Activated naive CD4-positive, alpha-beta T cell treated with anti-CD3 and anti-CD28 coated beads for 36 hours (primary cell): ENCODE measurements at regions not wholly inside any gene's neighbourhood (a gene's known extent, or its start where the extent isn't known, plus 50 kb on each side); places are given as distances from the start of the nearest gene placed in this dataset.

Experiments used
- CTCF ChIA-PET: fragments of 350-600 bp; sonication (Branson Sonifier 250); formaldehyde crosslinking; loops from one replicate; lab custom pipeline; 2021; ENCODE audit warnings: antibody characterized with exemption; lab: Charles Lee
- DNase-seq: peaks from one replicate; pipeline ENCODE4 v3.0.0-alpha.2; 2020
- H3K27ac Mint-ChIP-seq: one replicate; pipeline ENCODE4 v1.8.0; 2021; ENCODE audit warnings: mild to moderate bottlenecking, mixed read lengths
- H3K27me3 Mint-ChIP-seq: one replicate; pipeline ENCODE4 v1.8.0; 2021; ENCODE audit warnings: low read depth, mixed read lengths
- H3K36me3 Mint-ChIP-seq: one replicate; pipeline ENCODE4 v1.8.0; 2021; ENCODE audit warnings: low read depth, mixed read lengths
- H3K4me1 Mint-ChIP-seq: one replicate; pipeline ENCODE4 v1.8.0; 2021; ENCODE audit warnings: low read depth, mixed read lengths
- H3K4me3 Mint-ChIP-seq: one replicate; pipeline ENCODE4 v1.8.0; 2021; ENCODE audit warnings: mild to moderate bottlenecking, moderate library complexity, mixed read lengths
- H3K9me3 Mint-ChIP-seq: one replicate; pipeline ENCODE4 v1.8.0; 2021; ENCODE audit warnings: mixed read lengths
- intact Hi-C: fragments of 100-400 bp; cut with micrococcal nuclease; formaldehyde crosslinking; loops from one replicate; pipeline ENCODE4 v1.15.1; 2023

DNA sequence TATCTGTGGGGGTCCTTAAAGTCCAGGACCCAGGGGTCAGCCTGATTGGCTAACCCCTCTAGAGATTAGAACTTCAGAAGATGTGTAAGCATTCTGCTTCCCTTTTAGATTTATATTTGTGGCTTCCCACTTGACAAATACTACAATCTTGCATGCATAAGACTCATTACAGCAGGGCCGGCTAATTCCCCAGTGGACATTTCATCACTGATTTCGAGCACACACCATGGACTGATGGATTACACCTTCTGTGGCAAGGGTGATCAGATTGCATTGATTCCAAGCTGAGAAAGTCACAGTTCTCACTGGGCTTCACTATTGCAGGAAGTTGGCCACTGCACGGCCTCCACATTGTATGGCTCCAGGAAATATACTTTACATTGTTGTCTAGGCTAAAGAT is 65.8 kb upstream of the DAPK1 start:
- Mint-ChIP-seq H3K27me3 (peaks cover 3% of the 10 kb centered on the region), H3K9me3 (no peaks in the 10 kb centered on the region), H3K36me3 (no peaks in the 10 kb centered on the region), H3K4me3 (no peak overlapping the region), H3K27ac (no peak overlapping the region), H3K4me1 (no peaks in the 10 kb centered on the region)
- CTCF ChIA-PET: no interaction called here
- intact Hi-C loops: no loop called here
- no peak for DNase-seq

DNA sequence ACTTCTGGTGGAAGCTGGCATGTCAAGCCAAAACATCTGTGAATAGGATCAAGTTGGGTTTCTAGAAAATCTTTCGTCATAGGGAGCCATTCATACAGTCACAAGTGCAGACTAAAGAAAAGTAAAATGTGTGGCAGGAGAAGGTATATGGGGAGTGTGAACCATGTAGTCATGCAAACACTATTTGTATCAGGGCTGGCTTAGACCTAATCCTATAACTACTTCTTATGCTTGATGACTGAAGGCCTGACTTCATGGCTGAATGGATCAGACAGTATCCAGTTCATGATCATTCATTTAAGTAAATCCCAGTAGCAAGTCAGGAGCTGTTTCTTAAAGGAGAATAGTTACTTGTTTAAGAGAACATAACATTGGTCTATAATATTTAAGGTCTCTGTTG is 63.8 kb upstream of the DAPK1 start:
- H3K27ac Mint-ChIP-seq: no peak overlapping the region
- H3K4me3 Mint-ChIP-seq: no peak overlapping the region
- H3K9me3 Mint-ChIP-seq: no peaks in the 10 kb centered on the region
- H3K4me1 Mint-ChIP-seq: no peaks in the 10 kb centered on the region
- peaks cover 3% of the 10 kb centered on the region for H3K27me3 Mint-ChIP-seq
- H3K36me3 Mint-ChIP-seq: no peaks in the 10 kb centered on the region
- intact Hi-C loops: no loop called here
- no peak for DNase-seq
- CTCF ChIA-PET: no interaction called here

DNA sequence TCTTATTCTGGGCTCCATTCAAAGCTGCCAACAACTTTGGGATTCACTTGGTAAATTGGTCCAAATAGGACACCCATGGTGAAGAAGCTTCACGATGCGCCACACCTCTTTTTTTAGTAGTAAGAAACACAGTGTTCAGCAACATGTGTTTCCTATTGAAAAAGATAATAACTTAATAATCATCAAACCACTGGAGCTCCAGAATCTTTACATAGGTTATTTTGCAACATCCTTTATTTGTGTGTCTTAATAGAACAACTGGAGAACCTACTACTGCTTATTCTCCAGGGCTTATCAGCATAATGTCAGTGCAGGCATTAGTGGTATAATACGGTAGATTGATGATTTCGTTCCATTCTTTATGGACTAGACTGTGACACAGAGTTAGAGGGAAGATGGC is 63.3 kb upstream of the DAPK1 start:
- no peak for DNase-seq
- Mint-ChIP-seq H3K4me1 (no peaks in the 10 kb centered on the region), H3K9me3 (no peaks in the 10 kb centered on the region), H3K27me3 (peaks cover 3% of the 10 kb centered on the region), H3K27ac (no peak overlapping the region), H3K4me3 (no peak overlapping the region), H3K36me3 (no peaks in the 10 kb centered on the region)
- intact Hi-C loops: no loop called here
- CTCF ChIA-PET: no interaction called here

DNA sequence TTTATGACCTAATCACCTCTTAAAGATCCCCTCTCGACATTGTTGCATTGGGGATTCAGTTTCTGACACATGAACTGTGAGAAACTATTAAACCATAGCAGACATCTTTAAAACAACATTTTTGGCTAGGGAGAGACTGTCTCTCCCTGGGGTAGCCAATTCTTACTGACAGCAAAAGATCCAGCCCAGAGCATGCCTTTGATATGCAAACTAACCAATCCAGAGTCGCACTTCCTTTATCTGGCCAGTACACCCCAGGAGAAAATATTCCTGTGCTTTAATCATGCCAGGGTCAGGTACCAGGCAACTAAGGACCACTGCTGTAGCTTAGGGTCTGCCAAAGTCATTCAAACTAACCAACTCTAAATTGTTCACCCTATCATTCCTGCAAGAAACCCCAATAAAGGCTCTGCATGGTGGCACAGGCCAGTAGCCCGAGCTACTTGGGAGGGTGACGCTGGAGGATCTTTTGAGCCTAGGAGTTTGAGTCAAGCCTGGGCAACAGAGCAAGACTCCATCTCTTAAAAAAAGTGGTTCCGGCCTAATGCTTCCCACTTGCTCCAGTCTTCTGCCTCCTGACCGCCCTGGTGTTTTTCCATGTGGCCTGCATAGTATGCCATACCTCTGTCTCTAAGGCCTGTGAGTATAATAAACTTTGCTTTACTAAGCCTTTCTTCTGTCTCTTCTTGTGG is 62.3 kb upstream of the DAPK1 start:
- Mint-ChIP-seq H3K27me3 (peaks cover 3% of the 10 kb centered on the region), H3K9me3 (no peaks in the 10 kb centered on the region), H3K4me1 (no peaks in the 10 kb centered on the region), H3K27ac (no peak overlapping the region), H3K36me3 (no peaks in the 10 kb centered on the region), H3K4me3 (no peak overlapping the region)
- no peak for DNase-seq
- CTCF ChIA-PET: no interaction called here
- intact Hi-C loops: no loop called here

DNA sequence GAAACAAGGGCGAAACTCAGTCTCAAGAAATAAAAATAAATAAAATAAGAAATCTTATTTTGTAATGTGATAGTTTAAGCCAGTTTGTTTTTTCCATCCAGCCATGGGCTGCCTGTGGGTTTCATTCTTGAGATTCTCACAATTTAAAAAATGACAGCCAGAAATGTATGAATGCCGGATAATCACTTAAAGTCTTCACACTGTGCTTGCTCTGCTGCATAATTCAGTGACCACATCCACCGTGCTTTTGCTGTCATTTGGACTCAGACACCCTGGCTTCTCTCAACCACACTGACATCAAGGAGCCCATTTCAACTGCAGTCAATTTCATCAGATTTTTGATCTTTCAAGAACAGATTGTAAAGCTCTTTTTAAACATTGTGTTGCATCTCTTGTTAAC is 61.0 kb upstream of the DAPK1 start:
- no peak overlapping the region for H3K4me3 Mint-ChIP-seq
- CTCF ChIA-PET: no interaction called here
- peaks cover 3% of the 10 kb centered on the region for H3K27me3 Mint-ChIP-seq
- H3K27ac Mint-ChIP-seq: no peak overlapping the region
- no peak for DNase-seq
- no peaks in the 10 kb centered on the region for H3K36me3 Mint-ChIP-seq
- intact Hi-C loops: no loop called here
- H3K4me1 Mint-ChIP-seq: no peaks in the 10 kb centered on the region
- no peaks in the 10 kb centered on the region for H3K9me3 Mint-ChIP-seq

DNA sequence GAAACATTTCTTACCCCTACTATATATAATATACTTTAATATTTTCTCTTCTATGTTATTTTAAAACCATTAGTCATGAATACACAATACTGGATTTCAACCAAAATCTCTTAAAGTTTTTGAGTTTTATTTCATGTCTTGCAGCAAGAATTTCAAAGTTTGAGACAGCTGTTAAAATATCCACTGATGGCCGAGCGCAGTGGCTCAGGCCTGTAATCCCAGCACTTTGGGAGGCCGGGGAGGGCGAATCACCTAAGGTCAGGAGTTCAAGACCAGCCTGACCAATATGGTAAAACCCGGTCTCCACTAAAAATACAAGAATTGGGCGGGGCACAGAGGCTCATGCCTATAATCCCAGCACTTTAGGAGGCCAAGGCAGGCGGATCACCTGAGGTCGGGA is 59.7 kb upstream of the DAPK1 start:
- H3K36me3 Mint-ChIP-seq: no peaks in the 10 kb centered on the region
- H3K4me3 Mint-ChIP-seq: no peak overlapping the region
- CTCF ChIA-PET: no interaction called here
- H3K27me3 Mint-ChIP-seq: peaks cover 3% of the 10 kb centered on the region
- no peak overlapping the region for H3K27ac Mint-ChIP-seq
- intact Hi-C loops: no loop called here
- no peaks in the 10 kb centered on the region for H3K9me3 Mint-ChIP-seq
- H3K4me1 Mint-ChIP-seq: no peaks in the 10 kb centered on the region
- no peak for DNase-seq

DNA sequence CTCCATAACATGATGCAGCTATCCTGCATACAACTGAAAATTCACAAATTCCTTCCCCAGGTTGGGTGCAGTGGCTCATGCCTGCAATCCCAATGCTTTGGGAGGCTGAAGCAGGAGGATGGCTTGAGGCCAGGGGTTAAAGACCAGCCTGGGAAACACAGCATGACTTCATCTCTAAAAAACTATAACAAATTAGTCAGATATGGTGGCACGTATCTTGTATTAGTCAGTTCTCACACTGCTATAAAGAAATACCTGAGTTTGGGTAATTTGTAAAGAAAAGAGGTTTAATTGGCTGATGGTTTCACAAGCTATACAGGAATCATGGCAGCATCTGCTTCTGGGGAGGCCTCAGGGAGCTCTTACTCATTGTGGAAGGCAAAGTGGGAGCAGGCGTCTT is 56.4 kb upstream of the DAPK1 start:
- CTCF ChIA-PET: no interaction called here
- DNase-seq: no peak
- intact Hi-C loops: no loop called here
- H3K36me3 Mint-ChIP-seq: no peaks in the 10 kb centered on the region
- H3K27ac Mint-ChIP-seq: no peak overlapping the region
- H3K4me1 Mint-ChIP-seq: peaks cover 6% of the 10 kb centered on the region
- no peak overlapping the region for H3K4me3 Mint-ChIP-seq
- no peaks in the 10 kb centered on the region for H3K9me3 Mint-ChIP-seq
- no peaks in the 10 kb centered on the region for H3K27me3 Mint-ChIP-seq

DNA sequence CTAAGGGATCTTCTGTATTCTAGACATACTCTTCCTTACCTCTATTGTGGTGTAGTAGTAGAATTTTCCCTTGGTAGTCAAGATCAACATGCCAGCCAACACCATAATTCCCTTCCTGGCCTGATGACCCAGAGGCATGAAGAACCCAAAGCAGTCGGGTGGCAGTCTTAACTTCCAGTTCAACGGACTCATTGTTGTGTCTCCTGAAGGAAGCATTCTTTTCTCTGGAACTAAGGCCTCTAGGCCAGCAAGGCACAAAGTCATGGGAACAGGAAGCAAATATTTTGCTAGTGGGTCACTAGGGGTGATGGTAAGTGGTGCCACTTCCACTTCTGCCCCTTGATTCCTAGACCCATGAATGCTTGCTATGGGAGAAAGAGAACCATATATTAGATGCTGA is 55.2 kb upstream of the DAPK1 start:
- Mint-ChIP-seq H3K27ac (no peak overlapping the region), H3K27me3 (peaks cover 2% of the 10 kb centered on the region), H3K4me1 (peaks cover 9% of the 10 kb centered on the region), H3K9me3 (no peaks in the 10 kb centered on the region), H3K36me3 (no peaks in the 10 kb centered on the region), H3K4me3 (no peak overlapping the region)
- intact Hi-C loops: no loop called here
- CTCF ChIA-PET: no interaction called here
- DNase-seq: no peak

DNA sequence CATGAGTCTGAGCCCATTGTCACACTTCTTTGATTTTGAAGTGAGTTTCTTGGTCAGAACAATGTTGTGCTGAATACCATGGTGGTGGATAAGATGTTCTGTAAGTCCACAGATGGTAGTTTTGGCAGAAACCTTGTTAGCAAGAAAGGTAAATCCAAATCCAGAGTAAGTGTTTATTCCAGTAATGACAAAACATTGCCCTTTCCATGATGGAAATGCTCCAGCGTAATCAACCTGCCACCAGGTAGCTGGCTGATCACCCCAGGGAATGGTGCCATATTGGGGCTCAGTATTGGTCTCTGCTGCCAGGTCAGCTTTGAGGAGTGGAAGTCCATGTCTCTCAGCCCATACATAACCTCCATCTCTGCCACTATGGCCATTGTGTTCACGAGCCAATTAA is 54.7 kb upstream of the DAPK1 start:
- no peaks in the 10 kb centered on the region for H3K9me3 Mint-ChIP-seq
- no peak overlapping the region for H3K27ac Mint-ChIP-seq
- CTCF ChIA-PET: no interaction called here
- DNase-seq: no peak
- H3K4me3 Mint-ChIP-seq: no peak overlapping the region
- no peaks in the 10 kb centered on the region for H3K36me3 Mint-ChIP-seq
- peaks cover 9% of the 10 kb centered on the region for H3K4me1 Mint-ChIP-seq
- intact Hi-C loops: no loop called here
- H3K27me3 Mint-ChIP-seq: peaks cover 2% of the 10 kb centered on the region

DNA sequence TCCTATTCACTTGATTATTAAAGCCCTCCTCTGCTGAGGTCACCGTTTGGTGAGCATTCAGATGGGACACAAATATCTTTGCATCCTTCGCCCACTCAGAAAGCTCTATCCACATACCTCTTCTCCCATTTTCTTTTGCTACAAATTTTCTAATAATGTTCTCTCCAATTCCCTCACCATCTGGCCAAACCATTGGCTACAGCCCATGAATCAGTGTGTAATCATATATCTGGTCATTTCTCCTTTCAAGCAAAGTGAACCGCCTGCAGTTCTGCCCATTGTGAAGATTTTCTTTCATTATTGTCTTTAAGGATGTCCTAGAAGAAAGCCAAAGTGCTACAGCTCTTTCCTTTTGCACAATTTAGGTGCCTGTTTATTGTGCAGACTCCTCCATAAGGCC is 54.2 kb upstream of the DAPK1 start:
- H3K27me3 Mint-ChIP-seq: peaks cover 3% of the 10 kb centered on the region
- no peaks in the 10 kb centered on the region for H3K9me3 Mint-ChIP-seq
- intact Hi-C loops: no loop called here

DNA sequence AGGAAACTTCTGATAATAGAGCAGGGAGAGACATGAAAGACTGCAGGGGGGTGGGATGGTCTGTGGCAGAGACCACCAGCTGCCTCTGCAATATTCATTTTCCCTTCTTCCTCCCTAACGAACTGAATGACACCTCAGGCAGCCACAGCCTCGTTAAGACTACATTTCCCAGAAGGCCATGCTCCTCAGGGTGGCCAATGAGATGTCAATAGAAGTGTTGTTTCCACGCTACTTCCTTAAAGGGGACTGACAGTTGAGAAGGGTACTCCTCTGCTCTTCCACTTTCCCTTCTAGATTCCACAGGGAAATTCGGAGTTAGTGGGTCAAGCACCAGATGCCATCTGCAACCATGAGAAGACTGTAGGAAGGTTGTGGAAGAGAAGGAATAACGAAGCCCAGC is 52.0 kb upstream of the DAPK1 start:
- Mint-ChIP-seq H3K4me3 (no peak overlapping the region), H3K4me1 (peaks cover 9% of the 10 kb centered on the region), H3K36me3 (no peaks in the 10 kb centered on the region), H3K27ac (no peak overlapping the region), H3K27me3 (peaks cover 5% of the 10 kb centered on the region), H3K9me3 (no peaks in the 10 kb centered on the region)
- peak; percentile 14 for DNase-seq
- intact Hi-C loops: no loop called here
- CTCF ChIA-PET: interaction anchor here (0.6 kb wide), 1 partner anchor 27 kb away, joined by 4 read pairs; no protein-coding TSS in a partner anchor

More for the DNA sequence above, 54.2 kb upstream of the DAPK1 start:
- H3K36me3 Mint-ChIP-seq: no peaks in the 10 kb centered on the region
- CTCF ChIA-PET: no interaction called here
- DNase-seq: no peak
- H3K4me1 Mint-ChIP-seq: peaks cover 9% of the 10 kb centered on the region
- H3K4me3 Mint-ChIP-seq: no peak overlapping the region
- no peak overlapping the region for H3K27ac Mint-ChIP-seq

DNA sequence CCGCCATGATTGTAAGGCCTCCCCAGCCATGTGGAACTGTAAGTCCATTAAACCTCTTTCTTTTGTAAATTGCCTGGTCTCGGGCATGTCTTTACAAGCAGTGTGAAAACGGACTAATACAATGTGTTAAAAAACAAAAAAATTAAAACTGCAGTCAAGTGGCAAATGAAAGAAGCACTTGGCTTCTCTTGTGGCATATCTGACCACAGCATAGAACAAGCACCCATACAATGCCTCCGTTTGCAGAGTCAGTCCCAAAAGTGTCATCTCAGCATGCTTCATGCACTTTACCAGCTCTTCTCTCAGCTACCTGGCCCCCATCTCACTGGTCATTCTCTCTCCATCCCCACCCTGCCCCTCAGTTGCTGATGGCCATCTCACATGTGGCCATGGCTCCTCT is 51.1 kb upstream of the DAPK1 start:
- intact Hi-C loops: no loop called here
- H3K27ac Mint-ChIP-seq: no peak overlapping the region
- H3K27me3 Mint-ChIP-seq: peaks cover 9% of the 10 kb centered on the region
- DNase-seq: no peak
- CTCF ChIA-PET: no interaction called here
- no peaks in the 10 kb centered on the region for H3K9me3 Mint-ChIP-seq
- H3K4me1 Mint-ChIP-seq: peaks cover 9% of the 10 kb centered on the region
- H3K36me3 Mint-ChIP-seq: no peaks in the 10 kb centered on the region
- H3K4me3 Mint-ChIP-seq: no peak overlapping the region

DNA sequence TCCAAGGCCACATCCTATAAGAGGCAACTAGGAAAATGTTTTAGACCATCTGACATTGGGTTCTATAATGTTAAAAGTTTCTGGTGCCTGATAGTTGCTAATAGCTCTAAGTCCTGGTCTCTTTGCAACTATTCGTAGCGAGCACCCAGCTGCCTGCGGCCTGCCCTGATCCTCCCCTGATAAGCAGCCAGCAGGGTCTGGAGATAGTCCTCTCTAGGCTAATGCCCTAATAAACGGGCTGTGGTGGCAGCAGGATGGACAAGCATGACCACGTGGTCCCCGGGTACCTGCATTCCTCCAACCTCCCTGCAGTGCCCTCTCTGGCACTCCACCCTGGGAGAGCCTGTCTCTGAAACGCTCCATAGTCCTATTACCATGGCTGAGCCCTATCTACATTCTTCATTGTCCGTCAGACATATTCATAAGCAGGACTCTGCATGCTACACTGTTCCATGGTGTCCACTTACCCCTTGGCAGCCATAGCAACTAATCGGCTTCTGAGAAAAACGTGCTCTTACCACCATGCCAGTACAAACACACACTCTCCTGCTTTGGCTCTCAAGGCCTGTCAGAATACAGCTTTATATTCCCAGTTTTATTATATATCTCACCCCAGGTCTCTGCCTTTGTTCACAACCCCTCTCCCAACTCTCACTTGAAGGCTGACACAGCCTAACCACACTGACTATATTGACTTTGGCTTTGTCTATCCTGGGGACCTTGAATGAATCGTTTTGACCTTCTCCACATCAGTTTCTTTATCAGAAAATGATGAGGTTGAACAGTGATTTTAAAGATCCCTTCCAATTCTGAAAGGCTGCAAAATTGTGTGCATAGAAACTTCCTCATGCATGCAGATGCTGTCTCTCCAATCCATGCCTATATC is 49.9 kb upstream of the DAPK1 start:
- intact Hi-C loops: no loop called here
- H3K27ac Mint-ChIP-seq: no peak overlapping the region
- no peaks in the 10 kb centered on the region for H3K36me3 Mint-ChIP-seq
- no peaks in the 10 kb centered on the region for H3K9me3 Mint-ChIP-seq
- no peak overlapping the region for H3K4me3 Mint-ChIP-seq
- DNase-seq: no peak
- H3K27me3 Mint-ChIP-seq: peaks cover 9% of the 10 kb centered on the region
- peaks cover 9% of the 10 kb centered on the region for H3K4me1 Mint-ChIP-seq
- CTCF ChIA-PET: no interaction called here
